GM19452 (cell line): ENCODE measurements at regions not wholly inside any gene's neighbourhood (a gene's known extent, or its start where the extent isn't known, plus 50 kb on each side); places are given as distances from the start of the nearest gene placed in this dataset.

Experiments
- ATAC-seq: cut with Tn5 transposase; IDR thresholded peaks from one replicate; pipeline ENCODE4 v1.9.1; 2021; ENCODE audit not compliant: unreplicated experiment

DNA sequence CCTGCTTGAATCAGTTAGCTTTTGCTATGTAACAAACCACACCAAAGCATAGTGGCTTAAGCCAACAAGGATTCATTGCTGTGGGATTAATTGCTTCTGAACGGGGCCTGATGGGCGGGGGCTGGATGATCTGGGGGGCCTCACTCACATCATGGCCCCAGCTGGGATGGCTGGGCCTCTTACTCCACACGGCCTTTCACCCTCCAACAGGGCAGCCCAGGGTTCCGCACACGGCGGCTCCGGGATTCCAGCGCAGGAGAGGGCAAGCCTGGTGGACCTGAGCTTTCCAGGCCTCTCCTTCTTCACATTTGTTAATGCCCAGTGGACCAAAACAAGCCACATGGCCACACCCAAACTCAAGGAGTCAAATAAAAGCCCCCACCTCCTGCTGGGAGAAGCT is 86.3 kb upstream of the PHLPP1 start:
- no peak for ATAC-seq

DNA sequence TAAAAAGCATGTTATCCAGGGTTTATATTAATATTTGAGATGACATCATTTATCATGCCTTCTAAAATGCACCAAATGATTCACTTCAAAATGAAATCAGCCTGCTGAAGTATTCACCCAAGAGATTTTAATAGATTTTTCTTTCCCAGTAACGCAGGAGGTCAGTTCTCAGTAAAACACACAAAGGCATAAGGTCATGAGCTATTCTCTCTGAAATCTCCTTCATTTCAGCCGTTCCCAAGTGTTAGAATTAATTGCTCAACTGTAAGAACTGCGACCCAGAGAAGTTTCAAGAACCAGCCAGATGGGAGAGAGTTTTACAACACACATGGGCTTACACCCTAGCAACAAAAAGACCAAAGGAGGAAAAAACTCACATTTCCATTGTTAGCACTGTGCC is 84.2 kb upstream of the PHLPP1 start:
- no peak for ATAC-seq

DNA sequence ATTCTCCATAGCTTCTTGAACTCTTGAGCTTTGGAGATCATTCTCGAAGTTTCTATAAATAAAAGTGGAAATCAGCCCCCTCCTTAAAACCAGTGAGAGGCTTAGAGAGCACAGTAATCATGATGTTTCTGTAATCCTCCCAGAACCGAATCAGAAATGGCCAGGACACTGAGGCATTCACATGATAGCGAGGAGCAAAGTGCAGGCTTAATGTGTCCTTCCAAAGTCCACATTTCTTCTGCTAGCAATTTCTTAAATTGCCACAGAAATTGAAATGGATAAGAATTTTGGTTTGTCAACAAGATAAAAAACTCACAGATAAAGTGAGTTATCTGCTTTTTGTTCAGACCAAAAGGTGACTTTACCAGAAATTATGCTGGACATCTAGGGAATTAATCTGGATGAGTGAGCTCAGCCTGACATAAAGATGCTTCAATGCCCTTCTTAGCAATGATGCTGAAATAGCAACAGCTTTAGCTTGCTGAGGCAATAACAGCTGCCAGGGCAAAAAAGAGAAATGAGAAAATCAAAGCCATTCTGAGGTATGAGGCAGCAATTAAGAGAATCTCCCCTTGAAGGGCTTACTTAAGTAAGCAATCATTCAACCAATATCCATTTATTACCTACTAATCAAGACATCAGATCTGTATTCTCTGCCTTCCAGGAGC is 82.4 kb upstream of the PHLPP1 start:
- no peak for ATAC-seq

DNA sequence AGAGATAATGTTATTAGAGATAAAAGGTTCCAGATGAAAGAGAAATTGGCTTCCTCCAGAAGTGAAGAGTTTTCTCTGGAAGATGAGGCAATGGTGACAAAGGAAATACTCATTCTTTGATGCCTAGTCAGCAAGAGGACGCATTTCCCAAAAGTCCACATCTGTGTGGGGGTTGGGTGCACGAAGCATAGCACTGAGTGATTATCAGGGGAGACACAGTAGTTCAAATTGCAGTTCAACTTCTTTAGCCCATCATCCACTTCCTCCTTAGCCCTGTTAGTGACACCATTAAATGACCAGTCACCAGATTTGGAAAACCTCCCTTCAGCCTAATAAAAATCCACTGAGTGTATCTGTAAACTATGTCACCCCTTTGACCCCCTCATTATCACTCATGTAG is 80.9 kb upstream of the PHLPP1 start:
- no peak for ATAC-seq

DNA sequence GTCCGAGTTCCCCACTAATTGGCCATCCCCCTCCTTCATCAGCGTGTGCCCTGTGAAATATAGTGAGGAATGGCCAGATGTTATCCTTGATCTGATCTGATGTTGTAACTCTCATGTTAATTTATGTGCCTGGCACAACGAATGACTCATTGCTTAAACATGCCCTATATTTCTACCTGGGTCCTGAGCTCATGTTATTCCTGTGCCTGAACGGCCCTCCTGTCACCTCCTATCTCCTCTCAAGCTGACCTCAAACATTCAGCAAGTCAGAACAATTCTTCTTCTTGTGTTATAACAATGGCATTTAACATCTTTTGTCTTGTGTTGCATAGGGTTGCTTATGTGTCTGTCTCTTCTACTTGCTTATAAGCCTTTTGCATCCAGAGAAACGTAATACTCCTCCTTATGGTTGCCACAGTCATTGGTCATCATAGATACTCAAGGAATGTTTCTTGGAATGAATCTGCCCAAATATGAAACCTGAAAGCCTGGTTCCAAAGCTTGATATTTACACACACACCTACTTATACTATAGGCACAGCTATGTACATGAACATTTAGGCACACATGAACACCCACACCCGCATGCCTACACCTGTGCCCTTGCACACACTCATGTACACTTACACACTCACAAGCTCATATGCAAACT is 80.2 kb upstream of the PHLPP1 start:
- ATAC-seq: no peak

DNA sequence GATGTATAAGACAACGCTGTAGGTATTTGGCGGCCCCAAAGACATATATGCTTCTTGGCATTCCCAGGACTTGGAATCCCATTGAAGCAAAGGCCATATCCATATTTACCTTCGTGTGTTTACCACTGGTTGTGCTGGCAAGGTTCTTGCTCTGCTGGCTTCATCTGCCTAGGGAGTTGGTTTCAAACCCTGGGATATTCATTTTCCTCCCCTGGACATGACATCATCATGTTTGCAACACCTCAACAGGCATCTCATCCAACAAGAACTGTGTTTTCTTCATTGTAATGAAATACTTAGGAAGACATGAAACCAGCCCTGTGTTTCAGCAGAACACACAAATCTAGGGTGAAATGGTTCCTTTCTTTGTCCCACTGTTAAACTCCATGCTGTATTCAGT is 77.9 kb upstream of the PHLPP1 start:
- no peak for ATAC-seq

DNA sequence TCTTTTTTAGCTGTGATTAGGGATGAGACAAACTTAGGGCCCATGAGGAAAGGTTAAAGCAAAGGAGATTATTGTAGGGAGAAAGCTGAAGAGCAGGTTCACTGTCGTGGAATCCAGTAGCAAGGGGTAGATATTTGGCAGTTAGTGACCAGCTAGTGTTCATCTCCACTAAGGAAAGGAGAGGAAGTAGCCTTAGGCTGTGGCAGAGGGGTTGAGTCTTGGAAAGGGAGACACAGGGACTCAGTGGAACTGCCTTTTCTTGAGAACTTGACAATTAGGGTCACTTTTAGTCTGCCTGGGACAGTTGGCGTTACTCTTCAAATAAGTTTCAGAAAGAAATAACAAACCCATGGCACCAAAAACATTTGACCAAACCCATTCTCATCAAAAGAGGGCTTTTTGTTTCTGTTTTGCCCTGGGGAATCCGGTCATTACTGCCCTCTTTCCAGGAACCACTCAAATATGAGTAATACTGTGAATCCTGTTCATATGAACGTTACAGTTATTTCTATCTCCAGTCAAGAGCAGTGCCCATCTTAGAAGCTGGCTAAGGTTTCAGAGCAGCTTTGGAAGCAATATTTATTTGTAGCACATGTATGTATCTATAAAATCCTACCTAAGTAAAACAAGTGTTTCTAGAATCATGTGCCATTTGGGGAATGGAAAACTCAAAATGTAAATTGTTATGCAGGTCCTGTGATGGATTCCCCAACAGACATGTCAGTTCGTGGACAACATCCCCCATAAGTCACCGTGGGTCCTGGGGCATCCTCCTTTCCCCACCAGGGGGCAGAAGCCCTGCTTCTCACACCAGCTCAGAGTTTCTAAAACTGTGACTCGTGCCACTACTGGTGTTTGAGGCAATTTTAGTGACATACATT is 77.3 kb upstream of the PHLPP1 start:
- ATAC-seq: peak; percentile 69

DNA sequence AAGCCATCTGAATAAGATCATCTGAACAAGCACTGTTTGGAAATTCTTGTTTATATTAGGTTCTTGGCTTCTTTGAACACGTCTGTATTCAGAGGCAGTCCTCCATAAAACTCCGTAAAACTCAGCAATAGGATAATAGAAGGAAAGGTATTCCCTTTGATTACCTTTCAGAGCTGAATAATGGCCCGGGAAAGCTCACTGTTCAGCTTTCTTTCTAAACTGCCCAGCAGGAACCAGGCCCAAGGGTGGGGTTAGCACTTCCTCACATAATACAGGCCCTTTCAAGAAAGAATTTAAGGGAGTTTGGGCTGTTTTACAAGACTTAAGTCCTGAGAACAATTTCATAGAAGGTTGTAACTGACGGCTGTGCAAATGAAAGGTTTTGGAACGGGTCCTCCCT is 72.2 kb upstream of the PHLPP1 start:
- no peak for ATAC-seq

DNA sequence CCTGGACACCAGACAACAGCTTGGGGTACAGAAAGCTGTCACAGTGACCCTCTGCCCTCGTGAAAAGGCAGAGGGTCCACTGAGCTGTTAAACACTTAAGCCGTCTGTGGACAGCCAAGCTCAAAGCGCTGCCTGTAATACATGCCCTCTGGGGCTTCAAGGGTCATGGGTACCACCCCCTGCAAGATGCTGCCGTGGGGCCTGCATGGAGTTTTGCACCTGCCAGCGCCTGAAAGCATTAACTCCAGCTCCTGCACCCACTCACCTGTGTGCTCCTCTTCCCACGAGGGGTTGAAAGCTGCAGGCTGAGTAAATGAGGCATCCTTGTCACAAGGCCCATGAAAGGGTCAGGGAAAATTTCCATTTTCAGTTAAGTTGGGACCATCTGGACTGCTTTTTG is 70.6 kb upstream of the PHLPP1 start:
- ATAC-seq: no peak

DNA sequence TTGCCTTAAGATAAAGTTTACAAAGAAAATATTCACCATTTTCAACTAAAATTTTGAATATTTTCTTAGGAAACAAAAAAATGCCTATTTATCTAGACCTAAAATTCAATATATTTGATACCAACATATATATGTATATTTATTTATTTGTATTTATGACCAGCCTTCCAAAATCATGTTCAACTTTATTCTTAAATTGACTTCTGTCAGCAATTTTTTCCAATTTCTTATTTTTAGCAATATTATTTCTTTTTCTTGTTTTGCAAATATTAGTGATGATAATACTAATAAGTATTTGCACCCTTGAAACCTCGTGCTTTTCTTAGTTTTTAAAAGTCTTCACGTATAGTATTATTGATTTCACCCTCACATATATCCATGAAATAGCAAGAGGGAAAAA is 68.2 kb upstream of the PHLPP1 start:
- ATAC-seq: no peak

DNA sequence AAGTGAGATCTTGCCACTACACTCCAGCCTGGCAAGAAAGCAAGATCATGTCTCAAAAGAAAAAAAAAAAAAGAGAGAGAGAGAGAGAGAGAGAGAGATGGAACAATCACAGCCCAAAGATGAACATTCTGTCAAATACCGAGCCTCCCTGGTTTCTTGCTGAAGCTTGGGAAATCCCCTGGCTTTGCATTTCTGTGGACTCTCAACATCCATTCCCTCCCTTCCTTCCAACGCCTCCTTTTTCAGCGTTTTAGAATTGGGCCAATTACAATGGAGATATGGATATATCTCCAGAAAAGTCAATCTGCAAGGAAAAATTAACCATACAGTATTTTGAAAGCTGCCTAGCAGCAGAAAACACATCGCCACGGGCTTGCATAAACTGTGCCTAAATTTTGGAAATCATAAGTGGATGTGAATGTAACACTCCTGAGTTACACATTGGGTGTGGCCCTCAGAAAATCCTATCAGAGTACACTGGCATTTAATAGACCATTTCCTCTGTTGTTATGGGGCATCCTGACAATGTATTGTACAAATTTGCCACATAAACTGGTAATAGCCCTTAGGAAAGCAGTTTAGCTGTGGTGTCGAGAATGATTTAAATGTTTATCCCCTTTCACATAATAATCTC is 67.2 kb upstream of the PHLPP1 start:
- ATAC-seq: no peak

DNA sequence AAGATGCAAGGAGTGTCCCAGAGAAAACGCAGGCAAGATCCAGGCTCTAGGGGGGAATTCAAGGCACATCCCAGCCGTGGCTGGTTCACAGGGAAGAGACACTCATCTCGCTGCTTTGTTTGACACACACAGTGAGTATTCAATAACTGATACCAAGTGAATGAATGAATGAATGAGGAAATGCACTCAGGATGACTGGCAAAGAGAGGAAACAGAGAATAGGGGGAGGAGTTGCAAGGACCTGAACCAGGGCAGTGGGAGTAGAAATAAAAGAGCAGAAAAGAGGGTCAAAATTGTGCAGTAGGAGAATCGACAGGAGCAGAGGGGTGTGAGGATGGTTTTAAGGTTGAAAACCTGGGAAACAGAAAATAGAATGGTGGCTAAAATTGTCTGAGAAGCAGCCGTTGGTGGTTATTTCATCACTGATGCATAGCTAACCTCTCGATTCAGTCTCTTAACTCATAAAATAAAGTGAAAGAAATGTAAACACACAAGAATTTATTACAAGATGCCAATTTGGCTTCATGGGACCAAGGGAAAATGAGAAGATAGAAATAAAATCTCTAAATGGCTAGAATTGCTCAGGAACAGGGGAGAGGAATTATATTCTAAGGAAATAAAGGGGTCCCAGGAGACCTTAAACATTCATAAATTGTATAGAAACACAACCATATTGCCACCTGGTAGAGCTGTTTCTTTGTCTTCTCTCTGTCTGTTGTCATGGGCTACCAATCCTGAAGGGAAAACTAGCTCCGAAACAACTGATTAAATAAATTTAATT is 63.9 kb upstream of the PHLPP1 start:
- peak; percentile 41 for ATAC-seq

DNA sequence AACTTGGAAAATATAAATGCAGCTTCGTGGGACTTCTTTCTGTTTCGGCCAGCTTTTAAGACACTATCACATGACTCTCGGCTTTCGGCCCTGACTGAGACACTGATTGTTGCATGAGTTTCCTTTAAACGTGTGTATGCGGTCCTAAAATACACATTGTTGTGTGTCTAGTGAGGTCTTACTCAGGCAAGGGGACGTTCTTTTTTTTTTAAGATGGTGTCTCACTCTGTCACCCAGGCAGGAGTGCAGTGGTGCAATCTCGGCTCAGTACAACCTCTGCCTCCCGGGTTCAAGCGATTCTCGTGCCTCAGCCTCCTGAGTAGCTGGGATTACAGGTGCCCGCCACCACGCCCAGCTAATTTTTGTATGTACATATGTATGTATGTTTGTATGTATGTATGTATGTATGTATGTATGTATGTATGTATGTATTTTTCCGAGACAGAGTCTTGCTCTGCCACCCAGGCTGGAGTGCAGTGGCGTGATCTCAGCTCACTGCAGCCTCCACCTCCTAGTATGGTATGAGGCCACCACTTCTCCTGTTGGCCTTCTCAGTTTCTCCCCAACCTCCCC is 63.2 kb upstream of the PHLPP1 start:
- peak; percentile 62 for ATAC-seq

DNA sequence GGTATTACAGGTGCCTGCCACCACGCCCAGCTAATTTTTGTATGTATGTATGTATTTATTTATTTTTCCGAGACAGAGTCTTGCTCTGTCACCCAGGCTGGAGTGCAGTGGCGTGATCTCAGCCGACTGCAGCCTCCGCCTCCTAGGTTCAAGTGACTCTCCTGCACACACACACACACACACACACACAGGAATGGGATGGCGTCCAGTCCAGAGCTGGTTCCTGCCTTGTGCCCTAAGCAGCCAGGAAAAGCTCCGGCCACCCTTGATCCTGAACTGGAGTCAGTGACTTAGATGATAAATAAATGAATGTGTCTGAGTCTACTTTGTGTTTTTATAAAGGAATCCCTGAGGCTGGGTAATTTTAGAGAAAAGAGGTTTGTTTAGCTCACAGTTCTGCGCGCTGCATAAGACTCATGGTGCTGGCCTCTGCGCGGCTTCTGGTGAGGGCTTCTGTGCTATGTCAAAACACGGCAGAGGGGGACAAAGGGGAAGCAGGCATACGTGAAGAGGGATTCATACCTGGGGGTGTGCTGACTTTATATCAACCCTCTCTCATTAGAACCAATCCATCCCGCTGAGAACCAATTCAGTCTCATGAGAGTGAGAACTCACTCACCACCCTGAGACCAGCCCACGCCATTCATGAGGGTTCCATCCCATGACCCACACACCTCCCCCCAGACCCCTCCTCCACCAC is 59.7 kb upstream of the PHLPP1 start:
- ATAC-seq: no peak

DNA sequence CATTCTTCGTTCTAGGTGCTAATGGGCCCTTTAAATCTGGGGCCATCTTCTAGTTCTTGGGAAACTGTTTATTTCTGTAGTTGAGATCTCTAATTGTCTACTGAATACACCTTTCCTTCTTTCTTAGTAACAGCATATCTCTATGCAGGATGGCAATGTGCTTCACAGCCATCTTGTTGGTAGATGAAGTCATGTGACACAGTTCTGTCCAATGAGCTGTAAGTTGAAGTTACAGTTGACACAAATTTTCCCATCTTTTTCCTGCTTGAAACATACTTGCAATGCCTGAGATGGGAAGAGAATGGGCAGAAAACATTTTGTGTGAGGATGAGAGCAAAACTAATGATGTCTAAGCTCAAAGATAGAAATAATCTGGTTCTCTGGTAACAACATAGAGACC is 57.3 kb upstream of the PHLPP1 start:
- ATAC-seq: no peak

DNA sequence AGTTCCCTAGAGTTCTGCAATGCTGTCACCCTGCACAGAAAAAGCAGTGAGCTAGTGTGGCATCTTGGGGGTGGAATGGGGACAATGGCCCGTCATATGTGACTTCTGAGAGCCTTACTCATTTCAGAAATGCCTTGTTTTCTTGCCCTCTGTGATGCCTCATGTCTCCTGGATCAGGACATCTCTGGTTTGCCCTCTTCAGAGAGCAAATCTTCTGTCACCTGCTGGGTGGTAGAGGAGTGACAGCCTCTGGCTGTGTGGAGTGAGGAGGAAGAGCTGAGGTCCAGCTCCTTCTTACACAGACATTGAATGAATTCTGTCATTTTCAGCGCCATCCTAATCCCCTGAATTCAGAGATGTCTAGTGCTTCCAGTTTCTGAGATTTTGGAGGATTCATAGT is 55.6 kb upstream of the PHLPP1 start:
- no peak for ATAC-seq

DNA sequence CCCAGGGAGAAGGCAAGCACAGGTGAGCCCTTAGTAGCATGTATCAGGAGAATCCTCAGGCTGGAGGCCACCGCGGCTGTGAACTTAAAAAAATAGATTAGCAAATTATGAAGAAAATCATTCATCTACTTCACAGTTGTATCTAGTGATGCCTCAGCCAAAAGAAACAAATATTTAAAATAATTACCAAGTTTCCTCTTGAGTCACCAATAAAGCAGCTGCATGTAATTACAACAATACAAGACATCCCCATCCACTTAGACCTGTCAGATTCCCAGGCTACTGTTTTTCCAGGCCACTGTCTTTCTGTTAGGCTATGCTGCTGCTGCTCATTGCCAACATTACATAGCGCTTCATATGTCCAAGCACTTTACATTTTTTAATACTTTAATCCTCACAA is 54.6 kb upstream of the PHLPP1 start:
- ATAC-seq: no peak

DNA sequence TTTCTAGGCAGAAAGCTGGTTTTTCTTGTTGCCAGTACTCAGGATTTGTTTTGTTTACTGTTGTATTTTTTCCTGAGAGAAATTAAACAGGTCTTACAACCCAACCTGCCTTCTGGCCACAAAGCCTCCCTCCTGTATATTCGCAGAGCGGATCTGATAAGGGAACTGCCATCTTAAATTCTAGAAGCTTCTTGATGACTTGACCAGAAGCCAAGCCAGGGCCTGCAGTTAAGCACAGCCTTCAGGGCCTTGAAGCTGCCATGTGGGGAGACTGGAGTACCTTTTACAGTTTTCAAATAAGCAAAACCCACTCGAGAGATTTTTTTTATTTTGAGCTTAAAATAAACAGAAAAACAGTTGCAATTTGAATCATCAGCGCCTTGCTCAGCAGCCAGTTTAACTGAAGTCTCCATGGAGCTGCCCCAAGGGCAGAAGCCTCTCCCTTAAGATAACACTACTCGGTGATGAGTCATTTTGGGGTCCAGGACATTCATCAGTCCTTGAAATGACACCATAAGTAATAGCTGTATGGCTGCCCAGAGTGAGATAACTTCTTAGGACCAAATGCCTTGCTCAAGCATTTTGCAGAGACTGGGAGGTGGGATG is 51.5 kb upstream of the PHLPP1 start:
- peak; percentile 73 for ATAC-seq

DNA sequence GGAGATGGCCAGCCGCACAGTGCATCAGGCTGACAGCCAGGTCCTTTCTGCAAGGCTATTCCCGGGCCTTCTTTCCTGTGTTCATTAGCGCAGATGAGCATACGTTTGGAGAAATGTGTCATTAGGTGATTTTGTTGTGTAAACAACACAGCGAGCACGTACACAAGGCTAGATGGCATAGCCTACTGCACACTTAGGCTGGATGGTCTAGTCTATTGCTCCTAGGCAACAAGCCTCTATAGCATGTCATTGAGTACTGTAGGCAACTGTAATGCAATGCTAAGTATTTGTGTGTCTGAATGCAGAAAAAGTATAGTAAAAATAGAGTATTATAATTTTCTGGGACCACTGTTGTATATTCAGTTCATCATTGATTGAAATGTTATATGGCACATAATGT is 50.9 kb upstream of the PHLPP1 start:
- ATAC-seq: no peak

DNA sequence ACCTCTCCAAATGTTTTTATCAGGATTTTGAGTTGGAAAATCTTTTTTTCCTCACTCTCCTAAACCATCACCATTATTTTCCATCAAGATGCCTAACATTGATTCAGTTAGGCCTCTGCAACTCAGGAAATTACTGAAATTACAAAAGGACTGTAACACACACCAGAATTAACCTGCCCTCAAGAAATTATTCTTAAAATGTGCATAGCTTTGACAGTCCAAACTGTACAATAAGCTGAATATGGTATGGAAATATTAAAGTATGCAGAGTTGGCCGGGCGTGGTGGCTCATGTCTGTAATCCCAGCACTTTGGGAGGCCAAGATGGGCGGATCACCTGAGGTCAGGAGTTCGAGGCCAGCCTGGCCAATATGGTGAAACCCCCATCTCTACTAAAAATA is 50.2 kb upstream of the PHLPP1 start:
- ATAC-seq: no peak
